Astrocyte (in vitro differentiated cells and primary cell): ENCODE measurements at regions not wholly inside any gene's neighbourhood (a gene's known extent, or its start where the extent isn't known, plus 50 kb on each side); places are given as distances from the start of the nearest gene placed in this dataset.
A peak's percentile ranks its signal among the peaks of the same experiment; 100 is the strongest.

ENCODE experiments used
- CTCF ChIP-seq: IDR thresholded peaks from 2 replicates; pipeline ENCODE4 v1.5.1; 2011; ENCODE audit warnings: low read depth, mild to moderate bottlenecking, inconsistent platforms, low read length, moderate library complexity; ENCODE audit not compliant: insufficient read depth
- EZH2 ChIP-seq: IDR thresholded peaks from 2 replicates; pipeline ENCODE4 v1.6.1; 2012; ENCODE audit warnings: mild to moderate bottlenecking, low read length, inconsistent platforms; ENCODE audit not compliant: insufficient read depth

GRCh38 chr21:17679002-17679600, 66.4 kb upstream of the BTG3 start:
- TF ChIP-seq CTCF (peak; percentile 86), EZH2 (no peak)
